HG03280 (cell line): ENCODE measurements at regions not wholly inside any gene's neighbourhood (a gene's known extent, or its start where the extent isn't known, plus 50 kb on each side); places are given as distances from the start of the nearest gene placed in this dataset.

Experiments used
- ATAC-seq: cut with Tn5 transposase; IDR thresholded peaks from one replicate; pipeline ENCODE4 v1.9.1; 2021; ENCODE audit warnings: mild to moderate bottlenecking, moderate library complexity; ENCODE audit not compliant: unreplicated experiment

GRCh38 chr10:130425169-130425568 lies 289.0 kb downstream of the GLRX3 start:
- ATAC-seq, result no peak

GRCh38 chr10:130425881-130426435 lies 289.8 kb downstream of the GLRX3 start:
- no peak for ATAC-seq

DNA sequence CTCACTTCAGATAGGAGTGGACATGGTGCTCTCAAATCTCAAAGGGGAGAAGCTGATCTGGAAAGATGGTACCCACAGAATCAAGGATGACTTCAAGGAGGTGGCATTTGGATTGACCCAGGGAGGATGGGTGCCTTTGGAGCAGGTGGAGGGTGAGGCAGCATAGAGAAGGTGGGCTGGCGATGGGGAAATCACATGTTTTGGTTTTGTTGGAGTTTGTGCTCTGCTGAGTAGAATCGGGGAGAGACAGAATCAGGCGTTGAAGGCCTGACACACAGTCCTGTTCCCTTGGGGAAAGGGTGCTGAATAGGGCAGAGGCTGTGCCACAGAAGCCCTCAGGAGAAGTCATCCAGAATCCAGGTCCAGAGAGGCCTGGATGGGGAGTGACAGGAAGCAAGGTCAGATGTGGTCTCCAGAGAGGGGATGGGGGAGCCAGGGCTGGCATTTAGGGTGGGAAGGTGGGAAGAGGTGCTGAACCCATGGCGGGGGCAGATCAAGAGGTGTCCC lies 291.1 kb downstream of the GLRX3 start:
- ATAC-seq, result no peak

DNA sequence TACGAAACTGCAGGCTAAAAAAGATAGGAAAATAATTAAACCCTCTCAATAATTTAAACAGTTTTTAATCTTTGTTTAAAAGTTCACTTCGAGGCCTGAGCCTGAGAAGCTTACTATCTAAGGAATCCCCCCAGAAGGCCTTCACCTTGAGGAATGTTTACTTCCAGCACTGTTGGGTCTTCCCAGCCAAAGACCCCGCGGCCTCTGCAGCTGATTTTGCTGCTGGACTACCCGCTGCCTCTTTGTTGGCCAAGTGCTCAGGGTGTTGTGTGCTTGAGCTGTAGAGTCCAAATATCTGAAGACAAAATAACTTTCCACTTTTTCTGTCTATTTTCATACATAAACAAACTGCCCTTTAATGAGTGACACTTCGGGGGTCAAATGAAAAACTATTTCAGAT lies 292.7 kb downstream of the GLRX3 start:
- no peak for ATAC-seq

GRCh38 chr10:130429809-130430208 lies 293.6 kb downstream of the GLRX3 start:
- ATAC-seq, result no peak

DNA sequence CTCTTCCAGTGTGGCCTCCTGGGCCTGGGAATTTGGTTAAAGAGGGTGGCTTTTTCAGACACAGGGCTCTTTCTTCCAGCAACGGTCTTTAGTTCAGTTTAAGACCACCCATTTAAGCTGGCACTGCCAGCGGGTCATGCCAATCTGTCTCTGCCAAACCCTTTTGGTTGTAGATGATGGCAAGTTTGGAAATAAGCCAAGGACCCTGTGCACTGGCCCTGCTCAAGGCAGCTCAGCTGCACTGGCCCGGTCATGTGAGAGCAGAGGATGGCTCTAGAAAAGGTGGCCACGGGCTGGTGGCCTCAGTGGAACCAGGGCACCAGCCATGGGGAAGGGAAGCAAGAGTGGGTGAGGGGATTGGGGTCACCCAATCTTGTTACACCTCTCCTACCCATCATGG lies 294.1 kb downstream of the GLRX3 start:
- ATAC-seq, result no peak

DNA sequence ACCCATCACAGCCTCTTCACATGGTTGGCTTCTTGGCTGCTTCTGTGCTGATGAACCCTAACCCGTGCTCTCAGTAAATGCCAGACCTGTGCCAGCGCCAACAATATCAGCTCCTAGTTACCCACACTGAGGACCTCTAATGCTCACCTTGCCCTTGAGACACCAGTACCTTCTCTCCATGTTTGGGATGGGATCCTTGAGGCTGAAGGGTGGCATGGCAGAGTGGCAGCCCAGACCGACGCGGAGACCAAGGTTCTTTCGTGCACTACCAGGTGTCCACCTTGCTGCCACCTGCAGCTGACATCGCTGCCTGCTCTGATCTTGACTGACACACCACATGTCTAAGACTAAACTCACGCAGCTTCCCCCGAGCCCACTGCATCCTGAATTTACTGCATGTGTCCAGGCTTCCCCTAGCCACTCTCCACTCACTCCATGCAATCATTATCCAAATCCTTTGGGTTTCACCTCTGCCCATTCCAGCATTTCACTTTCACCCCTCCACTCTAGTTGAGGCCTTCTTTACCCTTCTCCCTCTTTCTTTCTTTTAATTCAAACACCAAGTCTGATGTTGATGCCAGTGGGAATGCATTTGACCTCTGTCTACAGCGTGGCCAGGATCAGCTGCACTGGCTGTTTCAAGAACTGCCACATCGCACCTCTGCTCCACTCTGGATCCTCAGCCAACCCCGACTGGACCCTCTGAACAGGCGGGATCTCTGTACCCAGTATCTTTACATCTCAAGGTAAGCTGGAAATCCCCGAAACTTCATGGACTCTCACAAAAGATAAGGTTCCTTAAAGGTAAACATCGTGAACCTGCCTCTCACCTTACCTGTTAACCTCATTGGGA lies 294.9 kb downstream of the GLRX3 start:
- ATAC-seq, result no peak

DNA sequence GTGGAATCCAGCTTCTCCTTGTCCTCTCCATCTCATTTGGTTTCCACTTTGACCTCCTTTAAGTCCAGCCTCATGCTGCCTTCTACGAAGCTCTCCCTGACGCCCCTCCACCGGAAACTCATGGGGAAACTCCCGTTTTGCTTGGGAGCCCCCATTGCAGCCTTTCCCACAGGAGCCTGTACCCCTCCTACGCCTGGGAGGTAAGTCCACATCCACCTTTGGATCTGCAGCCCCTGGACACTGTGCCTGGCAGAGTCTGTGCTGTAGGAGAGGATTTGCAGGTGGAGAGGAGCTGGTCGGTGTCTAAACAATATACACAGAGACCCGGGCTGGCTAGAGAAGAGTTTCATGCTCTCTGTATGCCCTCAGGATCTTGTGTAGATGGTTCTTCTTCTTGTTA lies 296.1 kb downstream of the GLRX3 start:
- ATAC-seq, result no peak

DNA sequence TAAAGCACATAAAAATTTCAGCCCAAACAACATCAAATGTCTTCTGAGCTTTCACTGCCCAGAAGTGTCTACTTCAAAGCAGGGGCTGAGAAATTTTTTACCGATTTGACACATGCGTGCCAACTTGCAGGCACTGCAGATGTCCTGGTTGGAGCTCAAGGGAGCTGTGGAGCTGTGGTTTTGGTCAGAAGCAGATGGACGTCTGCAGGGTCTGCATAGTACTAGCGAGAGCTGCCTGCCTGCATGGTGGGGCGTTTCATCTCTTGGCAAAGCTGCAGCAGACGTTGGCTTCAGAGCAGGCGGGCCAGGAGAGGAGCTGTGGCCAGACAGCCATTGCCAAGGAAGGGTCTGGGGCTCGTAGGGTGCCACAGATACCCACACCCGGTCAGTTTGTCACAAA lies 296.7 kb downstream of the GLRX3 start:
- ATAC-seq, result no peak

DNA sequence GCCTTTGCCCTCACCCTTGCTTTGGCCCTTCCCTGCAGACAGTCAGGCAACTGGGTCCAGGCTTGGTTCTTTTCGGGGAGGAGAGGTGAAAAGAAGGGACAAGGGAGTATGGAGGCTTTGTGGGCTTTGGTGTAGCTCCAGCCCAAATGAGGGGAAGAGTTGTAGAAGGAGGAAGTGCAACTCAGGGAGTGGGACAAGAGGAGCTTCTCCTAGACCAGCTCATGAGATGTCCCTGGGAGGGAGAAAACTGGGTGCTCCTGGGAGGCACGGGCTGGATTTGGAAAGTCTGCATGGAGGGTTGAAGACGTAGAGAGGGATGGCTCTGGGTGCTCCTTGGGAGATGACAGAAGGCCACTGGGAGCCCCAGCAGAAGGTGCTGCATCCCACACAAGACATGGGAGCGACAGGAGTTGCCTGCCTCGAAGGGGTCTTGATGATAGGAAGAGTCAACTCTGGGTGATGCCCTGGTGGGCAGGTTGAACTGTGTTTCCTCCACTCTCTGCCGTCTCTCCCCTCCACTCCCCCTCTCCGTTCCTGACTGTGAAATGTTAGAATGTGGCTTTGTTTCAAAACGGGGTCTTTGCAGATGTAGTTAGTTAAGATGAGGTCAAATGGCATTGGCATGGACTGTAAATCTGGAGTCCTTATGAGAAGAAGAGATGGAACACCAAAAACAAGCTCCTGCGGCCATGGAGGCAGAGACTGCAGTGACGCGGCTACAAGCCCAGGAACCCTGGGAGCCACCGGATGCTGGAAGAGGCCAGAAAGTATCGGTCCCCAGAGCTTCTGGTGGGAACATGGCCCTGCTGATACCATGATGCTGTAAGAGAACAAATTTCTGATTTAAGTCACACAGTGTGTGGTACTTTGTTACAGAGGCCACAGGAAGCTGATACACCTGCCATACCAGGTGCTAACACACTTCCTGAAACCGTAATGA lies 298.5 kb downstream of the GLRX3 start:
- no peak for ATAC-seq

- no peak for ATAC-seq
These were observed 299.8 kb downstream of the GLRX3 start for GRCh38 chr10:130435961-130436360.

GRCh38 chr10:130438861-130439260 lies 302.7 kb downstream of the GLRX3 start:
- no peak for ATAC-seq

DNA sequence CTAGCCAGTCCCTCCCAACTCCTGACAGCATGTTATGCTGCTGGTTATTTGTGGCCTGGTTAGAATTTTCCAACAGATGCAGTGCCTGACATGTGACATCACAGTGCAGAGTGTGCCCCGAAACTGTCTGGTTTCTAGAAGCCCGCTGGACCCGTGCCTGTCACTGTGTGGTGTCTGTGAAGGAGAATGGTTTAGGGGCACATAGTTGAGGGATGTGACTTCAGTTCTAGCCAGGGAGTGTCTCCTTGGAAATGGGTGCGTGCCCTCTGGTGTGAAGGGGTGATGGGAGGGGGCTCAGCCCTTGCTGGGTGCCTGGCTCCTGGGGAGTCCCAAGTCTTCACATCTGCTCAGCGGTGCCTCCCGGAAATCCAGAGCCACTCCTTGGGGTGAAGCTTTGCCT lies 303.6 kb downstream of the GLRX3 start:
- ATAC-seq, result no peak

DNA sequence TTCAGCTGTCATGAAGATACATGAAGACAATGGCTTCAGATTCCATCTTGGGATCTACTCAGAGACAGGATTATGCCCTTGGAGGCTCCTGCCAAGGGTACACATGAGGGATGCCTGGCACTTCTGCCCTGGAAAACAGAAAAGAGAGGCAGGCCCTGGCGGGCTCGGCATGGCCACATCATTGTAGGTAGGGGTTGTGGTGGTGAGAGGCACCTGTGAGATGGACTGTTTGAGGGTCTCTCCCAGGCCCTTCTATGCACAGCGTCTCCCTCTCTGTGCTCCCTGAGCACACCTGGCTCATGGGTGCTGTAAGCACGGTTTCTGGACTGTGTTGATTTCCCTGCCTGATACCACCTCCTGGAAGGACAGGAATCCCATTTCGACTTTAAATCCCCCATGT lies 304.3 kb downstream of the GLRX3 start:
- no peak for ATAC-seq

- no peak for ATAC-seq
These were observed 304.8 kb downstream of the GLRX3 start for GRCh38 chr10:130440971-130441370.

DNA sequence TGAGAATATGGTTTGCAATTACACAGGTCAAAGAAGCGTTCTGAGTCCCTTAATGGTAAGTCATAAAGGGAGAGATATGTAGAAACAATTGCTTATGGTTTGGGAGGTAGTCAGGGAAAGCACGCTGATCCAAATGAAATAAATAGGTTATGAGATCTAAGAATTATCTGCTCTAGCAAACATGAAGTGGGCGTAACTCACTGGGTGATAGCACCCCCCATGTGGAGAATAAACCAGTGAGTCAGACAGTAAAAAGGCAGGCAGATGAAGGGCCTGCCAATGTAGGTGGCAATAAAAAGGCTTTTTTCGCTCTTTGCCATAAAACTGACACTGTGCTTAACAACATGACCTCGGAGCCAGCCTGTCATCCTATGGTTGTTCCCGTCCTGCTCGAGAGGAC lies 306.9 kb downstream of the GLRX3 start:
- ATAC-seq, result no peak

GRCh38 chr10:130453036-130453720 lies 317.0 kb downstream of the GLRX3 start:
- no peak for ATAC-seq

DNA sequence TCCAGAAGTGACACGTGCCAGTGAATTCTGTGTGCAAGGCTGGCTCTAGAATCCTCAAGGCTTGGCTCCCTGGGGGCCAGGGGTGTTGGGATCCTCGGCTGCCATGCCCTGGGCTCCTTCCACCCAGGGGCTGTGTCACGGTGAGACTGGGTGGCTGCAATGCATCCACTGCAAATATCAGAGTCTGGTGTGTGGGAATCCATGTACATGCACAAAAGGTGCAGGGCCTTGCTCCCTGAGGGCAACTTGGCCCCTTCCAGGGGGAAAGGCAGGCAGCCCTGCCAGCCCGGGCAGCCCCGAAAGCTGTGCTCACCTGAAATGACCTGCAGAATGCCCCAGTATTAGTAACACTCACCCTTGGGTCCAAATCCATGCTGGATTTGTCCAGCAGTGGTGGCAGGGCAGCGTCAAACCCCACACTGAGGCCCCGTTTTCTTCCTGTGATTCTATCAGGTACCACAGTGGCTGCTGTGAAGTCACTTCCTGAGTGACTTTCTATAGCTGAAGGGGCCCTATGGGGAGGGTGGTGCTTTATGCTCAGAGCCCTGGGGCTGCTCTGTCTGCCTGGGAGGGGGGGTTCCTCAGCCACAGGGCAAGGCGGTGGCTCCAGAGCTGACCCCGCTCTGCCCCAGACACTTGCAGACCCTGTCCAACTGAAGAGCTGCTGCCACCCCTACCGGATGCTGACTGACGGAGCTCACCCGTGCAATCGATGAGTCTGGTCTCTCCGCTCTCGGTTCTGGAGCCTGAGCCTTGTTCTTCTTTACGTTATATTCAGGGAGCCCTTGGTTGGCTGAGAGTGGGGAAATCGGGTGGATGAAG lies 317.7 kb downstream of the GLRX3 start:
- no peak for ATAC-seq

- no peak for ATAC-seq
These were observed 318.4 kb downstream of the GLRX3 start for GRCh38 chr10:130454543-130455000.
